ENCODE measurements at regions not wholly inside any gene's neighbourhood (a gene's known extent, or its start where the extent isn't known, plus 50 kb on each side); places are given as distances from the start of the nearest gene placed in this dataset.

- no peak for TF ChIP-seq POLR2A (IDR thresholded peaks at IDR 0.05)
- TF ChIP-seq, protein P1, sequence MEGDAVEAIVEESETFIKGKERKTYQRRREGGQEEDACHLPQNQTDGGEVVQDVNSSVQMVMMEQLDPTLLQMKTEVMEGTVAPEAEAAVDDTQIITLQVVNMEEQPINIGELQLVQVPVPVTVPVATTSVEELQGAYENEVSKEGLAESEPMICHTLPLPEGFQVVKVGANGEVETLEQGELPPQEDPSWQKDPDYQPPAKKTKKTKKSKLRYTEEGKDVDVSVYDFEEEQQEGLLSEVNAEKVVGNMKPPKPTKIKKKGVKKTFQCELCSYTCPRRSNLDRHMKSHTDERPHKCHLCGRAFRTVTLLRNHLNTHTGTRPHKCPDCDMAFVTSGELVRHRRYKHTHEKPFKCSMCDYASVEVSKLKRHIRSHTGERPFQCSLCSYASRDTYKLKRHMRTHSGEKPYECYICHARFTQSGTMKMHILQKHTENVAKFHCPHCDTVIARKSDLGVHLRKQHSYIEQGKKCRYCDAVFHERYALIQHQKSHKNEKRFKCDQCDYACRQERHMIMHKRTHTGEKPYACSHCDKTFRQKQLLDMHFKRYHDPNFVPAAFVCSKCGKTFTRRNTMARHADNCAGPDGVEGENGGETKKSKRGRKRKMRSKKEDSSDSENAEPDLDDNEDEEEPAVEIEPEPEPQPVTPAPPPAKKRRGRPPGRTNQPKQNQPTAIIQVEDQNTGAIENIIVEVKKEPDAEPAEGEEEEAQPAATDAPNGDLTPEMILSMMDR (IDR thresholded peaks at IDR 0.05) = no peak
Observed at GRCh38 chr11:92342034-92342720, 117.6 kb downstream of the FAT3 start.
